HG02938 (cell line): ENCODE measurements at regions not wholly inside any gene's neighbourhood (a gene's known extent, or its start where the extent isn't known, plus 50 kb on each side); places are given as distances from the start of the nearest gene placed in this dataset.
"Not testable (repeated sequence)": the region's sequence is repeated elsewhere in the genome, so short reads cannot be mapped to it uniquely, and the experiment has no call there.

Experiments
- ATAC-seq: cut with Tn5 transposase; IDR thresholded peaks from one replicate; pipeline ENCODE4 v1.9.1; 2021; ENCODE audit warnings: mild to moderate bottlenecking, moderate library complexity; ENCODE audit not compliant: unreplicated experiment

DNA sequence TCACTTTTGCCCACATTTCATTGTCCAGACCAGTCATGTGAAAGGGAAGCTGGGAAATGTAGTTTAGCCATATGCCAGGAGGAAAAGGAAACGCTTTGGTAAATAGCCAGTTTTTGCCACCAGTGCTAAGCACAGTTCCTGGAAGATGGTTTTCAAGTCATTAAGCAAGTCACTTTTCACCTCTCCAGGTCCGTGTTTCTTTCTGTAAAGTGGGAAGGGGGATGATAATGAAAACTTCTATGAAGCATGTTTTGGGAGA, 96.6 kb upstream of the TPTE start:
- ATAC-seq: not testable (repeated sequence)

DNA sequence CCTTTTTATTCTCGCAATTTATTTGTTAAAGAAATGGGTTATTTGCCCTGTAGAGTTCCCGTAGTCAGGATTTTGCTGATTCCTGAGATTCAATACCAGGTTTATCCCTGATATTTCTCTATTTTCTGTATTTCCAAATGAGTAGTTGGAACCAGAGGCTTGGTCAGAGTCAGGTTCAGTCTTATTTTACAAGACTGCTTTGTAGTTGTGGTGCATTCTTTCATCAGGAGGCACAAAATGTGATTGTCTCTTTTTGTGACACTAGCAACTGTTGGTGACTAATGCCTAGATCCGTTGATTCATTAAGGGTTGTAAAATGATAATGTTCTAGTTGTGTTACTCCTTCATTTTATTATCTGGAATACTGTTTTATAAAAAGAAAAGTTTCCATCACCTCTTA, 95.5 kb upstream of the TPTE start:
- ATAC-seq: no peak

DNA sequence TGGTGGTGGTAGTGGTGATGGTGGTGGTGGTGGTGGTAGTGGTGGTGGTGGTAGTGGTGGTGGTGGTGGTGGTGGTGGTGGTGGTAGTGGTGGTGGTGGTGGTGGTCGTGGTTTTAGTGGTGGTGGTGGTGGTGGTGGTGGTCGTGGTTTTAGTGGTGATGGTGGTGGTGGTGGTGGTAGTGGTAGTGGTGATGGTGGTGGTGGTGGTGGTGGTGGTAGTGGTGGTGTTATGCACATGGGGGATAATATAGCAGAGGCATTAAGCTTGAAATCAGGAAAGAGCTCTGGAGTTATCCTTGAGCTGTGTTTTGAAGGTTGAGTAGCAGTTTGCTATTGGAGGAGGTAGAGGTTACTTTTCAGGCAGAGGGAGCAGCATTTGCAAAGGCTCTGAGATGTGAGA, 94.6 kb upstream of the TPTE start:
- not testable (repeated sequence) for ATAC-seq

DNA sequence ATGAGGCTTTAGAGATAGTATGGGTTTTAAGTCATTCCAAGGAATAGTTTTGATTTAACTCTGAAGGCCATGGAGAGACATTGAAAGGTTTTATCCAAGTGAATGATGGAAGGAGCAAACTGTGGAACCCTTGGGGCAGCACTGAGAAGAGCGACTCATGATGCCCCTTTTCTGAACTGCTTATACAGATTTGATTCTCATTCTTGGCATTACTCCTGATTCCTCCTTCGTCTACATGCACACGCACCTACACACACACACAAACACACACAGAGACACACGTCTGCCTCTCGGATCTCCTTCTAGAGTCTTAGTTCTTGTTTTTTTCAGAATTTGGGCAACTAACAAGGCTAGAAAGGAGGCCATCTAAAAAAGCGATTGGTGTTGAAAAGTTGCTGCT, 94.1 kb upstream of the TPTE start:
- ATAC-seq: not testable (repeated sequence)

DNA sequence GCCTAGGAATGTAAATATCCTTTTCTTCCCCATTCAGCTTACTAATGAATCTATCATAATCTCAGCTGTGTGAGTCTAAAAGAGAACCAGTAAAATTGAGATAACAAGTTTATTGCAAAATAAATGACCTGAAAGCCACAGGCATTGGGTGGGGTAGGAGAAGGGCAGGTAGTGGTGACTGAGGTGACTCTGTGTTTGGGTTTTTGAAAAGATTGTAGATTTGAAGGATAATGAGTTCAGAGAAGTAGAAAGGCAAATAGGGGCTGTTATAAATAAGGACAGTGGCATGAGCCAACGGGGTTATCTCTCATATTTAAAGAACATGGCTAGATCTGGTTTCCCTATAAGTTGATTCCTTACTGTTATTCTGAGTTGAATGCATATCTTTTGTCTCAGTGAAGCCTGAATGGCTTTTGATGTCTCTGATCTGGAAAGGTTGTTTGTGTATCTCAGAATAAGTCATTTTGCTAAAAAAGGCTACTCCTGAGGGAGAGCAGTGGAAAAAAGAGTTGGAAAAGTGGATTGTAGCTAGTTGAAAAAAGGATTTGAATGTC, 92.3 kb upstream of the TPTE start:
- not testable (repeated sequence) for ATAC-seq

DNA sequence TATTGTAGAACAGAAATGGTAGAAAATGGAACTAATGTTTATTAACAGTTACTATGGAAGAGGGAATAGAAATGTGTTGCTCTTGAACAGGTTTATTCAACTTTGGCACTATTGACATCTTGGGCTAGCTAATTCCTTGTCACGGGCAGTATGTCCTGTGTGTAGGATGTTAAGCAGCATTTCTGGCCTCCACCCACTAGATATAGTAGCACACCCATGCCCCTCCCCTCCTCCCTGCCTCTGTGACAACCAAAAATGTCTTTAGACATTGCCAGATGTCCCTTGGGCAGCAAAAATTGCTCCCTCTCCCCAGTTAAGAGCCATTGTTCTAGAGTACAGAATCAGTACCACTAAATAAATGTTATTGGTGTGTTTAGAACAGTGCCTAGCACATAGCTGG, 91.4 kb upstream of the TPTE start:
- no peak for ATAC-seq

DNA sequence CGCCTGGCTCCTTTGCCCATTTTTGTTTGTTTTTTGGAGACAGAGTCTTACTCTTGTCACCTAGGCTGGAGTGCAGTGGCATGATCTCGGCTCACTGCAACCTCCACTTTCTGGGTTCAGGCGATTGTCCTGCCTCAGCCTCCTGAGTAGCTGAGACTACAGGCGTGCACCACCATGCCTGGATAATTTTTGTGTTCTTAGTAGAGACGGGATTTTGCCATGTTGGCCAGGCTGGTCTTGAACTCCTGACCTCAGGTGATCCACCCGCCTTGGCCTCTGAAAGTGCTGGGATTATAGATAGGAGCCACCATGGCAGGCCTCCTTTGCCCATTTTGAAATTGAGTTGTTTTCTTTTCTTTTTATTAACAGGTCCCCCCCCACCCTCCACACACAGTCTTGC, 89.4 kb upstream of the TPTE start:
- not testable (repeated sequence) for ATAC-seq

DNA sequence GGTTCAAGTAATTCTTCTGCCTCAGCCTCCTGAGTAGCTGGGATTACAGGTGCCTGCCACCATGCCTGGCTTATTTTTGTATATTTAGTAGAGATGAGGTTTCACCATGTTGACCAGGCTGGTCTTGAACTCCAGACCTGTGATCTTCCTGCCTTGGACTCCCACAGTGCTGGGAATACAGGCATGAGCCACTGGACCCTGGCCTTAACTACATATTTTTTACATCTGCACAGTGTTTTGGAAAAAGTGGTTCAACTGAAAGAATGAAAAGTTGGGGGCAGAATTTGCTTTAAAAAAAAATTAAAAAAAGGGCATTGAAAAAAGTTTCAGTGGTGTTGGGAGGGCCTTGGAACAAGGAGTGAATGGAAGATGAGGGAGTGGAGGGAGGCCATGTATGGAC, 88.9 kb upstream of the TPTE start:
- ATAC-seq: not testable (repeated sequence)

DNA sequence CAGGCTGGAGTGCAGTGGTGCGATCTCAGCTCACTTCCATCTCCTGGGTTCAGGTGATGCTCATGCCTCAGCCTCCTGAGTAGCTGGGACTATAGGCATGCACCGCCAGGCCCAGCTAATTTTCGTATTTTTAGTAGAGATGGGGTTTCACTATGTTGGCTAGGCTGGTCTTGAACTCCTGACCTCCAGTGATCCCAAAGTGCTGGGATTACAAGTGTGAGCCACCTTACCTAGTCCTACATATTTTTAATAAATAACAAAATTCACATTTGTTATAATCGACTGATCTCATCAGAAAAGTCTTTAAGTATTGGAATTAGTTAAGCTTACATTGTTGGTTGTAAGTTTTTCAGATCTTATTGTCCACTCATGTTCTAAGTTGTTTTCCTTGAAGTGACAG, 83.4 kb upstream of the TPTE start:
- ATAC-seq: not testable (repeated sequence)

DNA sequence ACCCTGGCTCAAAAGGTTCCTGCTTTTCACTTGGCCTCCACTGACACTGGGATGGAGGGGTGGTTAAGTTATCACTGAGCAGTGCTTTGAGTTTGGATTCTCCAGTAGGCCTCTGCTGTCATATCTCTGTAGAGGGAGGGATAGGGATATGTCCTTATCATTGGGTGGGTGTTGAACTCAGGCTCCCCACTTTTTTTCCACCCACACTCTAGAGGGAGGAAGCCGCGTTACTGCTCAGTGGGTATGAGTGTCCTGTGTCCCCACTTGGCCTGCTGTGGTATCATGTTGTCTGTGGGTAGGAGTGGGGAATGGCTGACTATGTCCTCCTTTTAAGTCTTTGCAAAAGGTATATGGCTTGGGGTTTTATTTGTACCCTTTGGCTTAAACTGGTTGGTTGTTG, 80.7 kb upstream of the TPTE start:
- not testable (repeated sequence) for ATAC-seq

DNA sequence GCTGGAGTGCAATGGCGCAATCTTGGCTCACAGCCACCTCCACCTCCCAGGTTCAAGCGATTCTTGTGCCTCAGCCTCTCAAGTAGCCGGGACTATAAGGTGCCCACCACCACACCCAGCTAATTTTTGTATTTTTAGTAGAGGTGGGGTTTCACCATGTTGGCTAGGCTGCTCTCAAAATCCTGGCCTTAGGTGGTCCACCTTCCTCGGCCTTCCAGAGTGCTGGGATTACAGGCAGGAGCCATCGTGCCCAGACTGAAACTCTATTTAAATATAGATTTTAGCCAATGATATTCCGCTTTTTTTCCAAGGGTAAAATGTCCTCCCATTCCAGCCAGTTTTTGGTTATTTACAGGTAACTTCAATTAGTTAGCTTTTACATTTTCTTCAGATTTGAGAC, 79.4 kb upstream of the TPTE start:
- not testable (repeated sequence) for ATAC-seq

DNA sequence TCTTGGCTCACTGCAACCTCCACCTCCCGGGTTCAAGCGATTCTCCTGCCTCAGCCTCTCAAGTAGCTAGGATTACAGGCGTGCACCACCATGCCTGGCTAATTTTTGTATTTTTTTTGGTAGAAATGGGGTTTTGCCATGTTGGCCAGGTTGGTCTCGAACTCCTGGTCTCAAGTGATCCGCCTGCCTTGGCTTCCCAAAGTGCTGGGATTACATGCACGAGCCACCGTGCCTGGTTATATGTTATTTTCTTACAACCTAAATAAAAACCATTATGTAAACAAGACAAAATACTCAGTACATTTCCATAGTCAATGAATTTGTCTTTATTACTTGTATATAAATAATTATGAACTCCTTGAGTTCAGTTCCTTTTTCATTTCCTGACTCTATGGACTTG, 75.7 kb upstream of the TPTE start:
- not testable (repeated sequence) for ATAC-seq

DNA sequence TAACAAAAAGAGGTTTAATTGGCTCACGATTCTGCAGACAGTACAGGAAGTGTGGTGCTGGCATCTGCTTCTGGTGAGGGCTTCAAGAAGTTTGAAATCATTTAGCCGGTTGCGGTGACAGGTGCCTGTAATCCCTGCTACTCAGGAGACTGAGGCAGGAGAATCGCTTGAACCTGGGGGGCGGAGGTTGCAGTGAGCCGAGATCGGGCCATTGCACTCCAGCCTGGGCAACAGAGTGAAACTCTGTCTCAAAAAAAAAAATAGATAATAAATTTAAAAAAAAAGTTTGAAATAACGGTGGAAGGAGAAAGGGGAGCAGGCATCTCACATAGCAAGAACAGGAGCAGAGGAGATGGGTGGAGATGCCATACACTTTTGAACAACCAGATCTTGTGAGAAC, 71.9 kb upstream of the TPTE start:
- not testable (repeated sequence) for ATAC-seq

DNA sequence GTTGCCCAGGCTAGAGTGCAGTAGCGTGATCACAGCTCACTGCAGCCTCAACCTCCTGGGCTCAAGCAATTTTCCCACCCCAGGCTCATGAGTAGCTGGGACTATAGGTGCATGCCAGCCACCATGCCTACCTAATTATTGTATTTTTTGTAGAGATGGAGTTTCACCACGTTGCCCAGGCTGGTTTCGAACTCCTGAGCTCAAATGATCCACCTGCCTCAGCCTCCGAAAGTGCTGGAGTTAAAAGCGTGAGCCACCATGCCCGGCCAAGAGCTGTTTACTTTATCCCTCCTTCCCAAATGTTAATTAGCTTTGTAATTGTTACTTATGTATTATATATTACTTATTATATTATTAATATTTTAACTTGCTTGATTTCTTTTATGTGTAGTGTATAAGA, 70.1 kb upstream of the TPTE start:
- not testable (repeated sequence) for ATAC-seq

DNA sequence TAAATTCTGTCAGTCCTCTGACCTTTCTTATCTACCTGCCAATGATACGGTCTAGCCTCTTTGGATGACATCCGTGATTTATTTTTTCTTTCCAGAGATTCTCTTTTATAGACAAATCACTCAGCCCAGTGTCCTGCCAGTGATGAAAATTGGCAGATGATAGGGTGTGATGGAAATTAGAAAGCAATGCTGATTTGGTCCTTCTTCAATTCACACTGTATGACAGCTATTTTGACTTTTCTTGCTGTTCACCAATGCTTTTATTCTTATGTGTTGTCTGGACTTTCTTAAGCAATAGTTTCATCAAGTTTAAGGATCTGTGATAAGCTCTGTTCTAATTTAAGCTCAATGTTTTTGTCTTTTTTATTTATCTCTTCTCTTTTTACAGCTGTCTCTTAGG, 63.6 kb upstream of the TPTE start:
- not testable (repeated sequence) for ATAC-seq

DNA sequence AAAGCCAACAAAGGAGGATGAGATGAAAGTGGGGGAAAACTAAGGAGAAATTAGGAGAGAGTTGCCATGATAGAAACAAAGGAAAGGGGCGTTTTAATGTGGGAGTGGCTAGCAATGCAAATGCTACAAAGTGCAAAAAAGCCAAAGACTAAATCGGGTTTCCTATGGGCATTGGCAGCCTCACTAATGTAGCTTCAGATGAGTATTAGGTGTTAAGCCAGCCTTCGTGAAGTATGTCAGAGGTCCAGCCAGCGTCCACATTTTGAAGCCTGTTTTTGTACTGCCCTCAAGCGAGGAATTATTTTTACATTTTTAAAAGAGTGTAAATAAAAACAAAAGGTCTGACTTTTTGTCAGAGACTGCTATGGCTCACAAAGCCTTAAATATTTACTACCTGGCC, 60.4 kb upstream of the TPTE start:
- not testable (repeated sequence) for ATAC-seq

DNA sequence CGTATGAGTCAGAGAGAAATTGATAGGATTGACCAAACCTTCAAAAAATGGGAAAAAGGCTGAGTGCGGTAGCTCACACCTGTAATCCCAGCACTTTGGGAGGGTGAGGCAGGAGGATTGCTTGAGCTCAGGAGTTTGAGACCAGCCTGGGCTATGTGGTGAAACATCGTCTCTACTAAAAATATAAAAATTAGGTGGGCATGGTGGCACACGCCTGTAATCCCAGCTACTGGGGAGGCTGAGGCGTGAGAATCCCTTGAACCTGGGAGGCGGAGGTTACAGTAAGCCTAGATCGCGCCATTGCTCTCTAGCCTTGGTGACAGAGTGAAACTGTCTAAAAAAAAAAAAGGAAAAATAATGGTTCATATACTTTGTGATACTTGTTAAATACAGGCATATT, 59.9 kb upstream of the TPTE start:
- not testable (repeated sequence) for ATAC-seq

DNA sequence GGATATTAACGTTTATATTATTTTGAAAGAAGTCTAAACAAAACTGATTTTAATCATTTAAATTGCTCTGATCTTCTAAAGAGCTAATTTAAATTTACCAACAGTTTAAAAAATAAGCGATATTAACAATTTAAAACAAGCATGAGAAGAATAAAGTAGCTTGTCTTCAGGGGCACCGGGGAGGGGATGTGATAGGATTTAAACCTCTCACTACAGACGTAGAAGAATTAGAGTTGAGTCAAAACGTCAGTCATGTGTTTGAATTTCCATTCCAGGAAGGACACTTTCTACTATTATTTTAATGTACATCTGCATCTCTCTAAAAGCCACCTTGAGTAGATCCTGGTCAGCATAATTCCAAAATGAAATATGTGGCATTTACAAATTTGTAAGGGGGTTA, 58.2 kb upstream of the TPTE start:
- no peak for ATAC-seq

DNA sequence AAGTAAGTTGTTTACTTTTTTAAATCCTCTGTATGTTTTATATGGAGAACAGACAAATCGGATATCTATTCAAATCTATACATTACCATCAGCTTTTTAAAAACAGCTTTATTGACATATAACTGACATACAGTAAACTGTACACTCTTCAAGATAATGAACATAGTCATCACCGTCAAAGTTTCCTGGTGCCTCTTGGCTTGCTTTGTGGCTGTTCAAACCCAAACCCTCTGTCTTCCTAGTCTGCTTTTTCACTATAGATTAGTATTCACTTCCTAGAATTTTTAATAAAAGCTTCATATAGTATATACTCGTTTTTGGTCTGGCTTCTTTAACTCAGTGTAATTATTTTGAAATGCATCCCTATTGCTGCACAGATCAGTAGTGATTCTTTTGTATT, 56.4 kb upstream of the TPTE start:
- no peak for ATAC-seq

DNA sequence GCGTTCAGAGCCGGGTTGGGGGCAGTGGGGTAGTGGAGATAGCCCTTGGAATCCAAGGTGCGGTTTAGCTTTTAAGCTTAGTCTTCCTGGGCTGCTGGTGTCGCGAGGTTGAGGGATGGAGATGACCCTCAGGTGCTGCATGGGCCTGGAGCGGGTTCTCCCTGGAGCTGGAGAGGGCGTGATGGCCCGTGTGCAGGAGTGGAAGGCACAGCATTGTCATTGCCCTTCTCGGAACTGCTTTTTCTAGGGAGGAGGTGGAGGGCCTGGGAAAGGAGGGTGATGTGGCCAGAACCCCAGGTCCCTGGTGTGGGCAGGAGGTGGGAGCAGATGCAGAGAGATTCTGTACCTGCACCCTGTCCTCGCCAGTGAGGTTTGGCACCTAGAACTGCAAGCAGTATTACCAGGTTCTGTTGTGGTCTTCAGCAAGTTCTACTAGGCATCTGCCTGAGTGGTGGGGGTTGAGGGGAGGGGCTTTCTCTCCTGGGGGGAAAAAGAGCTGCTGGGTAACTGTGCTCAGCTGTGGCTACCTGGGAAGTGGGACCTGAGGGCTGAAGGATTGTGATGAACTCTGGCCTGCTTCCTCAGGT, 55.8 kb upstream of the TPTE start:
- ATAC-seq: not testable (repeated sequence)

DNA sequence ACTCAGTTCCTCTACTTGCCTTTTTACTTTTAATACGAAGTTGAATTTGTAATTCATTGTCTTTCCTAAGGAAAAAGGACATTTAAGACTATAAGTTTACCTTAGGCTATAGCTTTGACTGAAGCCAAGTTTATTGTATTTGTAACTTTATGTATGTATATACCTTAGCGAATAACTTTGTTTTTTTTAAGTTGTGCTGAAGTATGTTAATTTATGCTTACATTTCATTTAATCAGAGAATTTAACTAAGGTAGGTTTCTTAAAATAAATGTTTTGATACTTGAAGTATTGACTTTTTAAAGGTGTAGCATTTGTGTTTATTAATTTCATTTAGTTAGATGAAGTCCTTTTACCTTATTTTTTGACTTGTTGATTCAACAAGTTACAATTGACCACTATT, 55.2 kb upstream of the TPTE start:
- no peak for ATAC-seq
